H1 (cell line): ENCODE measurements at regions not wholly inside any gene's neighbourhood (a gene's known extent, or its start where the extent isn't known, plus 50 kb on each side); places are given as distances from the start of the nearest gene placed in this dataset.

ENCODE experiments used
- CHD7 ChIP-seq: fragments of 300-600 bp; sonication (generic); IDR thresholded peaks from 2 replicates; pipeline ENCODE4 v1.7.1; 2012; ENCODE audit warnings: low read length, moderate library complexity, mild to moderate bottlenecking, inconsistent platforms; ENCODE audit not compliant: insufficient replicate concordance
- EP300 ChIP-seq, 2 experiments: IDR thresholded peaks; 1 replicate in 1 of 2; 2 replicates in 1 of 2; pipeline ENCODE4 v1.6.1; 2011 to 2012; ENCODE audit warnings: low read depth in 2 of 2, low read length in 2 of 2, mild to moderate bottlenecking in 2 of 2, borderline replicate concordance in 1 of 2, inconsistent platforms in 1 of 2, moderate library complexity in 1 of 2
- FOSL1 ChIP-seq: IDR thresholded peaks from 2 replicates; pipeline ENCODE4 v1.6.1; 2011; ENCODE audit warnings: mild to moderate bottlenecking, low read depth, low read length, moderate library complexity; ENCODE audit not compliant: insufficient read depth
- GTF2F1 ChIP-seq: IDR thresholded peaks from 2 replicates; pipeline ENCODE4 v1.6.1; 2012; ENCODE audit warnings: low read depth, low read length, improper control_type of control experiment, borderline replicate concordance
- MAX ChIP-seq: IDR thresholded peaks from 2 replicates; pipeline ENCODE4 v1.6.1; 2012; ENCODE audit warnings: inconsistent platforms
- POLR2A ChIP-seq, 2 experiments: IDR thresholded peaks; 1 replicate in 1 of 2; 2 replicates in 1 of 2; pipeline ENCODE4 v1.6.1; 2011; ENCODE audit warnings: low read depth in 2 of 2, low read length in 2 of 2, mild to moderate bottlenecking in 2 of 2; ENCODE audit errors: control extremely low read depth in 1 of 2

- TF ChIP-seq MAX (no peak), GTF2F1 (no peak), CHD7 (no peak), POLR2A (IDR thresholded peaks at IDR 0.05; ENCODE audit: control extremely low read depth in 1 of 2, low read depth in 2 of 2, low read length in 2 of 2) (no peak), EP300 (IDR thresholded peaks at IDR 0.05; ENCODE audit: borderline replicate concordance in 1 of 2, low read depth in 2 of 2, low read length in 2 of 2) (no peak), FOSL1 (no peak)
Observed at GRCh38 chr6:78614961-78615360, 252.4 kb upstream of the IRAK1BP1 start (continued).
